Caco-2 (cell line): ENCODE measurements at regions not wholly inside any gene's neighbourhood (a gene's known extent, or its start where the extent isn't known, plus 50 kb on each side); places are given as distances from the start of the nearest gene placed in this dataset.

ENCODE experiments used
- BruUV-seq: library from RNA; stranded (reverse); fragments of 400-500 nt; replicated peaks from 2 replicates; lab custom pipeline; 2021; lab: Mats Ljungman, UMichigan
- CTCF ChIA-PET: fragments of 300-600 bp; sonication (Branson Sonifier 250); formaldehyde crosslinking; loops from one replicate; lab custom pipeline; 2022; ENCODE audit warnings: antibody characterized with exemption; lab: Charles Lee
- POLR2A ChIA-PET: fragments of 300-600 bp; sonication (Branson Sonifier 250); formaldehyde crosslinking; loops from one replicate; lab custom pipeline; 2022; ENCODE audit warnings: antibody characterized with exemption; lab: Charles Lee
- DNase-seq, 2 experiments: peaks; one replicate each; pipeline versions ENCODE4 v3.0.0 to v3.0.0-alpha.2; 2020 to 2022
- H3K27me3 ChIP-seq: replicated peaks from 2 replicates; pipeline ENCODE4 v1.6.0; 2011; ENCODE audit warnings: low read length; ENCODE audit not compliant: control insufficient read depth, insufficient read depth
- H3K36me3 ChIP-seq: 2 replicates; pipeline ENCODE4 v1.5.1; 2011; ENCODE audit warnings: low read length; ENCODE audit not compliant: control insufficient read depth, insufficient read depth
- H3K4me1 ChIP-seq: fragments of 250-450 bp; sonication (Bioruptor Pico); 2 replicates; pipeline ENCODE4 v1.5.1; 2020; ENCODE audit warnings: mild to moderate bottlenecking
- H3K4me3 ChIP-seq: 2 replicates; pipeline ENCODE4 v1.5.1; 2011; ENCODE audit warnings: low read depth, mild to moderate bottlenecking, control low read depth, low read length
- H3K9me3 ChIP-seq: fragments of 250-450 bp; sonication (Bioruptor Pico); 2 replicates; pipeline ENCODE4 v1.5.1; 2020; ENCODE audit warnings: mild to moderate bottlenecking, moderate library complexity
- H3K27ac Mint-ChIP-seq: one replicate; pipeline ENCODE4 v1.8.0; 2022; ENCODE audit warnings: mixed read lengths; ENCODE audit not compliant: unreplicated experiment
- H3K27me3 Mint-ChIP-seq: one replicate; pipeline ENCODE4 v1.8.0; 2022; ENCODE audit warnings: mixed read lengths; ENCODE audit not compliant: insufficient read depth, unreplicated experiment
- H3K36me3 Mint-ChIP-seq: one replicate; pipeline ENCODE4 v1.8.0; 2022; ENCODE audit warnings: mild to moderate bottlenecking, mixed read lengths; ENCODE audit not compliant: insufficient read depth, unreplicated experiment
- H3K4me1 Mint-ChIP-seq: one replicate; pipeline ENCODE4 v1.8.0; 2022; ENCODE audit warnings: low read depth, mixed read lengths; ENCODE audit not compliant: unreplicated experiment
- H3K4me3 Mint-ChIP-seq: one replicate; pipeline ENCODE4 v1.8.0; 2022; ENCODE audit warnings: mild to moderate bottlenecking, moderate library complexity, mixed read lengths; ENCODE audit not compliant: unreplicated experiment
- H3K9me3 Mint-ChIP-seq: one replicate; pipeline ENCODE4 v1.8.0; 2022; ENCODE audit warnings: mixed read lengths; ENCODE audit not compliant: unreplicated experiment
- CTCF ChIP-seq, 2 experiments: fragments of 200-600 bp in 1 of 2; IDR thresholded peaks; 1 replicate in 1 of 2; 2 replicates in 1 of 2; pipeline versions ENCODE4 v1.5.1 to v1.8.0; 2011 to 2022; ENCODE audit warnings: antibody characterized with exemption in 1 of 2, control low read depth in 1 of 2, inconsistent platforms in 1 of 2, low read depth in 1 of 2, low read length in 1 of 2, mild to moderate bottlenecking in 1 of 2, moderate library complexity in 1 of 2; ENCODE audit not compliant: insufficient read depth in 1 of 2, severe bottlenecking in 1 of 2, unreplicated experiment in 1 of 2
- intact Hi-C: fragments of 100-400 bp; cut with micrococcal nuclease; formaldehyde crosslinking; loops from one replicate; pipeline ENCODE4 v1.10.0; 2022; ENCODE audit not compliant: unreplicated experiment

DNA sequence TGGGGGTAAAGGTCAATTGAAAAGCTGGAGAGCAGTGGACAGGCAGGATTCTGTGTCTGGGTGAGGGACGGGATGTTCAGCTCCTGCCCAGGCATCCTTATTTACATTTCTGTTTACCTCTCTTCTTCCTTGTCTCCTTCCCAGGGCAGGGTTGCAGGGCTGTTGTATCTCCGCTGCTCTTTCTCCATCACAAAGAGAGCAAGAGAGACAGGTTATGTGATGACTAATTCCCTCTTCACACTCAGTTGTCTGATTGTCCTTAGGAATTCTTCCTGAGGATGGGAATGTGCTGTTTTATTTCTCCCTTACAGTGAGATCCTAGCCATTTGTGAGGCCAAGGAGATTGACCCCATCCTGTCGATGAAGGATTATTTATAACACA, 104.9 kb downstream of the VPREB1 start:
- intact Hi-C loops, result loop anchor here (1.0 kb wide), 1 partner anchor 48 kb away; no protein-coding TSS in a partner anchor
- H3K36me3 Mint-ChIP-seq, result no peaks in the 10 kb centered on the region
- no TSS peak for BruUV-seq
- no peak overlapping the region for H3K4me3 Mint-ChIP-seq
- H3K4me1 Mint-ChIP-seq, result peaks cover 5% of the 10 kb centered on the region
- no peaks in the 10 kb centered on the region for H3K9me3 ChIP-seq
- no peaks in the 10 kb centered on the region for H3K9me3 Mint-ChIP-seq
- H3K4me1 ChIP-seq, result 0 out of 2 replicates have a peak, but pooled peaks cover under 1% of the 10 kb centered on the region
- no peak overlapping the region for H3K27ac Mint-ChIP-seq
- no peak overlapping the region for H3K4me3 ChIP-seq
- no peaks in the 10 kb centered on the region for H3K36me3 ChIP-seq
- no peak for DNase-seq
- no peaks in the 10 kb centered on the region for H3K27me3 ChIP-seq
- ChIA-PET POLR2A (no interaction called here), CTCF (interaction anchor here (0.5 to 1.4 kb wide), 2 partner anchors 48 to 180 kb away, joined by 3 to 7 read pairs; no protein-coding TSS in a partner anchor)
- TF ChIP-seq CTCF (IDR thresholded peaks at IDR 0.05; ENCODE audit: insufficient read depth in 1 of 2, low read depth in 1 of 2, low read length in 1 of 2, severe bottlenecking in 1 of 2, unreplicated experiment in 1 of 2), result no peak
- H3K27me3 Mint-ChIP-seq, result peaks cover 18% of the 10 kb centered on the region

DNA sequence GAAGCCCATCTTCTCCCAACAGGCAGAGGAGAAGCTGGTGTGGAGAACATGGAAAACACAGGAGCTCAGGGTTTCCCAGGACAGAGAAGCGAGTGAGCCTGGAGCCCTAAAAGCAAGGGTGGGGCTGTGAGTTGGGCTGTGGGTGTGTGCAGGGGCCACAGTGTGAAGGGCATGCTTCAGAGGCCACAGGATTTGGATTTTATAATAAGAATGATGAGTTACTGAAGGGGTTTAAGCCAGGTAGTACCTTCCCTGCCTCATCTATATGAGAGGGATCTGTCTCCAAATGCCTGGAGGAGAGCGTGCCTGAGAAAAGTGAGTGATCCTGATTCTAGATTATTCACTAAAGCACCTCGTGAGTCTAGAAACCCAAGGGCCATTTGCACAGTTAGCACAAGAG, 106.8 kb downstream of the VPREB1 start:
- Histone ChIP-seq H3K4me3 (no peak overlapping the region), H3K4me1 (no peaks in the 10 kb centered on the region), H3K9me3 (no peaks in the 10 kb centered on the region), H3K27me3 (no peaks in the 10 kb centered on the region), H3K36me3 (no peaks in the 10 kb centered on the region)
- no peak for TF ChIP-seq CTCF (IDR thresholded peaks at IDR 0.05; ENCODE audit: insufficient read depth in 1 of 2, low read depth in 1 of 2, low read length in 1 of 2, severe bottlenecking in 1 of 2, unreplicated experiment in 1 of 2)
- H3K27ac Mint-ChIP-seq, result no peak overlapping the region
- intact Hi-C loops, result no loop called here
- peaks cover 5% of the 10 kb centered on the region for H3K4me1 Mint-ChIP-seq
- POLR2A ChIA-PET, result no interaction called here
- CTCF ChIA-PET, result interaction anchor here (0.6 to 0.8 kb wide), 2 partner anchors 71 to 89 kb away, joined by 3 to 5 read pairs; no protein-coding TSS in a partner anchor
- no peaks in the 10 kb centered on the region for H3K36me3 Mint-ChIP-seq
- no peak overlapping the region for H3K4me3 Mint-ChIP-seq
- no peak for DNase-seq
- peaks cover 25% of the 10 kb centered on the region for H3K27me3 Mint-ChIP-seq
- no peaks in the 10 kb centered on the region for H3K9me3 Mint-ChIP-seq
- BruUV-seq, result no TSS peak

GRCh38 chr22:22352371-22352999, 107.9 kb downstream of the VPREB1 start:
- Histone ChIP-seq H3K4me3 (no peak overlapping the region), H3K36me3 (no peaks in the 10 kb centered on the region), H3K9me3 (no peaks in the 10 kb centered on the region), H3K4me1 (no peaks in the 10 kb centered on the region), H3K27me3 (no peaks in the 10 kb centered on the region)
- Mint-ChIP-seq H3K9me3 (no peaks in the 10 kb centered on the region), H3K4me3 (no peak overlapping the region), H3K36me3 (no peaks in the 10 kb centered on the region), H3K27ac (no peak overlapping the region), H3K27me3 (peaks cover 25% of the 10 kb centered on the region), H3K4me1 (peaks cover 5% of the 10 kb centered on the region)
- BruUV-seq, result no TSS peak
- intact Hi-C loops, result loop anchor here (2.0 kb wide), 1 partner anchor 22 kb away; no protein-coding TSS in a partner anchor
- TF ChIP-seq CTCF (IDR thresholded peaks at IDR 0.05; ENCODE audit: insufficient read depth in 1 of 2, low read depth in 1 of 2, low read length in 1 of 2, severe bottlenecking in 1 of 2, unreplicated experiment in 1 of 2), result no peak
- ChIA-PET CTCF (no interaction called here), POLR2A (no interaction called here)
- no peak for DNase-seq
